IMR-90 (cell line): ENCODE measurements at regions not wholly inside any gene's neighbourhood (a gene's known extent, or its start where the extent isn't known, plus 50 kb on each side); places are given as distances from the start of the nearest gene placed in this dataset.

Experiments
- BHLHE40 ChIP-seq: fragments of 150-350 bp; IDR thresholded peaks from 2 replicates; pipeline ENCODE4 v1.6.1; 2016; ENCODE audit warnings: mild to moderate bottlenecking, low read depth, low read length
- CEBPB ChIP-seq: IDR thresholded peaks from 2 replicates; pipeline ENCODE4 v1.6.1; 2012; ENCODE audit warnings: low read depth, low read length, improper control_type of control experiment
- CHD1 ChIP-seq: IDR thresholded peaks from 2 replicates; pipeline ENCODE4 v1.6.1; 2012; ENCODE audit warnings: low read depth, low read length, improper control_type of control experiment
- CTCF ChIP-seq: conservative IDR thresholded peaks from 2 replicates; pipeline ENCODE4 v1.5.1; 2012; ENCODE audit warnings: mild to moderate bottlenecking, low read depth, low read length, improper control_type of control experiment
- ELK1 ChIP-seq: fragments of 150-350 bp; IDR thresholded peaks from 2 replicates; pipeline ENCODE4 v1.6.1; 2016; ENCODE audit warnings: low read depth, mild to moderate bottlenecking, low read length, moderate library complexity, borderline replicate concordance
- FOS ChIP-seq: fragments of 150-350 bp; IDR thresholded peaks from 2 replicates; pipeline ENCODE4 v1.6.1; 2016; ENCODE audit warnings: low read depth, low read length
- MAFK ChIP-seq: IDR thresholded peaks from 2 replicates; pipeline ENCODE4 v1.6.1; 2012; ENCODE audit warnings: low read depth, low read length, improper control_type of control experiment
- MXI1 ChIP-seq: IDR thresholded peaks from 2 replicates; pipeline ENCODE4 v1.6.1; 2012; ENCODE audit warnings: low read depth, mild to moderate bottlenecking, low read length, moderate library complexity, borderline replicate concordance
- POLR2A ChIP-seq: IDR thresholded peaks from 2 replicates; pipeline ENCODE4 v1.6.1; 2012; ENCODE audit warnings: mild to moderate bottlenecking, low read depth, low read length
- RAD21 ChIP-seq: IDR thresholded peaks from 2 replicates; pipeline ENCODE4 v1.6.1; 2012; ENCODE audit warnings: low read length, improper control_type of control experiment
- RCOR1 ChIP-seq: IDR thresholded peaks from 2 replicates; pipeline ENCODE4 v1.6.1; 2012; ENCODE audit warnings: mild to moderate bottlenecking, low read length, improper control_type of control experiment; ENCODE audit not compliant: insufficient replicate concordance
- RFX5 ChIP-seq: IDR thresholded peaks from 2 replicates; pipeline ENCODE4 v1.8.0; 2012; ENCODE audit warnings: low read depth, mild to moderate bottlenecking, low read length, moderate library complexity
- SMC3 ChIP-seq: fragments of 150-350 bp; IDR thresholded peaks from 2 replicates; pipeline ENCODE4 v1.6.1; 2016; ENCODE audit warnings: low read depth, mild to moderate bottlenecking, antibody characterized with exemption, low read length, moderate library complexity
- USF2 ChIP-seq: fragments of 150-350 bp; IDR thresholded peaks from 2 replicates; pipeline ENCODE4 v1.6.1; 2017; ENCODE audit warnings: mild to moderate bottlenecking, antibody characterized with exemption, low read length, low read depth

- TF ChIP-seq CTCF (no peak), POLR2A (no peak), MAFK (no peak), USF2 (no peak), CEBPB (no peak), RCOR1 (no peak), CHD1 (no peak), FOS (no peak), RAD21 (no peak), MXI1 (no peak), RFX5 (no peak), ELK1 (no peak), SMC3 (no peak), BHLHE40 (no peak)
Measured at GRCh38 chr4:158995040-158995439, 107.8 kb upstream of the RAPGEF2 start.
